NCI-H146 treated with DMSO at 0.1 percent for 48 hours (cell line): ENCODE measurements at regions not wholly inside any gene's neighbourhood (a gene's known extent, or its start where the extent isn't known, plus 50 kb on each side); places are given as distances from the start of the nearest gene placed in this dataset.
A peak's percentile ranks its signal among the peaks of the same experiment; 100 is the strongest.

Experiments
- DNase-seq: peaks from one replicate; lab custom pipeline; 2025; ENCODE audit not compliant: unreplicated experiment; lab: John Stamatoyannopoulos, UW

GRCh38 chr2:148567716-148568115 lies 76.8 kb upstream of the EPC2 start:
- DNase-seq: no peak

GRCh38 chr2:148568597-148568996 lies 76.0 kb upstream of the EPC2 start:
- DNase-seq: no peak

DNA sequence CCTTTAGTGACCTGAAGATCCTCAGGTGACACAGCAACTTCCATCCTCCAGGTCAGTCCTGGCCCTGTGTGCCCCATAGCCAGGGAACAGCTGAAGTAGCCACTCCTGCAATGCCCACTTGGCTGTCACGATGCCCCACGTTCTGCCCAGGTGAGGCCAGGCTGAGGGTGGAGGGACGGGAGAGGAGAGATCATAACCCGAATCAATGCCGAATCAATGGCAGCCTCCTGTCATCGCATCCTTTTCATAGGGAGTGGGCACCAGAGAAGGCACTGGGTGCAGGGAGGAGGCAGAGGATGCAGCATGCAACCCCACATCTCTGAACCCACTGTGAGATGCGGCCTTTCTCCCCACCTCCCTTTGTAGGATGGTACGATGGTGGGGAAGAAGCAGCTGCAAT lies 75.3 kb upstream of the EPC2 start:
- no peak for DNase-seq

DNA sequence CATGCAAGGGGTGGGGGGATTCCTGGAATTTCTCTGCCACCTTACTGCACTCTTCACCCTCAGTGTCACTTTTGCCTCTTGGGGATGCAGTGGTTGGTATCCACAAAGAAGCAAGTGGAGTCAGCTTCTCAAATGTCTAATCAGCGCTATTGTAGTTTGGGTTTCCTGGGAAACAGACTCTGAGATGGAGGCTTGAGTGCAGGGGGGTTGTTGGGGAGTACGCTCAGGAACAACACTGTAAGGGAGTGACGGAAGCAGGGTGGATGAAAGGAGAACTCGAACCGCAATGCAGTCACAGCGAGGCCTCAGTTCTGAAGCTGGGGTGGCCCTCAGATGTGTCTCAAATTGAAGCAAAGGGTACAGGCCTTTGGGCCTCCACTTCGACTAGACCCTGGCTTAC lies 73.6 kb upstream of the EPC2 start:
- no peak for DNase-seq

DNA sequence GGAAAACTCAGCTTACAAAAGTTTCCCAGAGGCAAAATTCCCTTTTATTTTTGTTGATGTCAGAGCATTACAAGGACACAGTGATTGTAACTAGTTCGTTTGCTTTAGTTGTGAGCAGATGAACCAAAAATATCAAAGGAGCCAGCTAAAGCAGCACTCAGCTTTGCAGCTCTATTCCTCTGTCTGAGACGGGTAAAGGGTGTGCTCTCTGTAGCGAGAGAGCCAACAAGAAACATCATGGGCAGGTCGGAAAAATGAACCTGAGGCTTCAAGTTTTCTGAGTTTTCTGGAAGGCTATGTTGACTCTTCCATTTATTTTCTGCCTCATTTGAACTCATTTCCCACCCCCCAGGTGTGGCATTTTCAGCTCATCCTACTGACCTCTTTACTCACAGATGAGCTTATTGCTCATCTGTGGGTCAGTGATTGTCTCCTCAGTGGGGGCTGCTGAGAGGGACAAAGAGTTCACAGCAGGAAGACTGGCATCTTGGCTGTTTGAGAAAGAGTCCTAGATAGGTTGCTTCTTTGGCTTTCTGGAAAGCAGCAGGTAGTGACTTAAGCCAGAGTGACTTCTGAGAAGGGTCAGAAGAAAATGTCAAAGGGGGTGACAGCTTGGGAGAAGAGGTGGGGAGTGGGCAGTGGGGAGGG lies 66.6 kb upstream of the EPC2 start:
- DNase-seq: no peak

DNA sequence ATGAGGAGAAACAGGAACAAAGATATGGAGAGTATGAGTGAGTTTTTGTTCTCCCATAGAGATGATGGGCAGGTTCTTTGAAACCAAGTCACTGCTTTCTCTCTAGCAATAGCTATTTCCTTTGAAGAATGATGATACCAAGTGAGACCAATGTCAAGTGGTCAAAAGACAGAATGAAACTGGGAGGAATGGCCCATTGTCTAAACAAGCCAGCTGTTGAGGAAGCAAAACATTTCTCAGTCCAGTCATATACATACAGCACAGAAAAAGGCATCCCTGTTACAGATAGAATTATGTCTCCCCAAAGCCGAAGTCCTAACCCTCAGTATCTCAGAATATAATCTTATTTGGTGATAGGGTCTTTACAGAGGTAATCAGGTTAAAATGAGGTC lies 66.1 kb upstream of the EPC2 start:
- no peak for DNase-seq

- DNase-seq: no peak
Measured at GRCh38 chr2:148582679-148583511, 61.7 kb upstream of the EPC2 start.

GRCh38 chr2:148585696-148586095 lies 58.9 kb upstream of the EPC2 start:
- no peak for DNase-seq

GRCh38 chr2:148586522-148587128 lies 57.9 kb upstream of the EPC2 start:
- no peak for DNase-seq

DNA sequence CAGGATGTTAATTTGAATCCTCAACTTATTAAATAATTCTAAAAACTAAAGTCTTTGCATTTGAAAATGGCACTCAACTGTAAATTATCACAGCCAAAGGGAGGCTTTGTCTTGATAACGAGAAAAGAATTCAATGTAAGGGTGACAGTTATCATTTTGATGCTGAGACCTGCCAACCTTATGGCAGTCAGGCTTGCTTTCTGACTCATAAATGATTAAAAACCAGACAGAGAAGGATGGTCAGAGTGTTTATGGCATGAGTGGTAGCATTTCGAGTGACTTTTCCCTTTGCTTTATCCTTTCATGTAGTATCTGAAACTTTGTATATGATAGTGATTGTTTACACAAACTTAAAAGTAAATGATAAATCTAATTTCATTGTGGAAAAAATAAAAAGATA lies 53.9 kb upstream of the EPC2 start:
- DNase-seq: no peak

GRCh38 chr2:148592791-148593190 lies 51.8 kb upstream of the EPC2 start:
- no peak for DNase-seq

DNA sequence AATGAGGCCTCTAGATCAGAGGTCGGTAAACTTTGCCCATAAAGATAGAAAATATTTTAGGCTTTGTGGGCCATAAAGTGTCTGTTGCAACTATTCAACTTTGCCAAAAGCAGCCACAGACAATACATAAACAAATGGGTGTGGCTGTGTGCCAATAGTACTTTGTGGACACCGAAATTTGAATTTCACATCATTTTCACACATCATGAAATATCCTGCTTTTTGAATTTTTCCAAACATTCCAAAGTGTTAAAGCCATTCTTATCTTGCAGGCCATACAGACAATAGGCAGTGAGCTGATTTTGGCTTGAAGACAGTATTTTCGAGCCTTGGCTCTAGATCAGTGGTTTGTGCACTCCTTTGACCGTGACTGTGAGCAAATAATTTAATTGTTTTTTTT lies 51.1 kb upstream of the EPC2 start:
- DNase-seq: no peak

- peak; percentile 20 for DNase-seq
Measured at GRCh38 chr2:148594216-148594615, 50.3 kb upstream of the EPC2 start.
